SH-SY5Y (cell line): ENCODE measurements at regions not wholly inside any gene's neighbourhood (a gene's known extent, or its start where the extent isn't known, plus 50 kb on each side); places are given as distances from the start of the nearest gene placed in this dataset.

Experiments
- GATA2 ChIP-seq: IDR thresholded peaks from 2 replicates; pipeline ENCODE4 v1.6.1; 2011; ENCODE audit warnings: mild to moderate bottlenecking, low read depth, low read length
- GATA3 ChIP-seq: IDR thresholded peaks from 2 replicates; pipeline ENCODE4 v1.6.1; 2011; ENCODE audit warnings: low read depth, mild to moderate bottlenecking, low read length, moderate library complexity

- TF ChIP-seq GATA2 (no peak), GATA3 (no peak)
Observed at GRCh38 chr3:72355168-72355567, 493.1 kb downstream of the SHQ1 start.
